ENCODE measurements at regions not wholly inside any gene's neighbourhood (a gene's known extent, or its start where the extent isn't known, plus 50 kb on each side); places are given as distances from the start of the nearest gene placed in this dataset.
"Not testable (repeated sequence)": the region's sequence is repeated elsewhere in the genome, so short reads cannot be mapped to it uniquely, and the experiment has no call there.

- H3K4me3 ChIP-seq (ENCODE audit: control insufficient read depth, low read depth, low read length) = no peak overlapping the region
- TF ChIP-seq CTCF (IDR thresholded peaks at IDR 0.05; ENCODE audit: control insufficient read depth, insufficient read depth, low read depth, low read length, missing control alignments) = no peak
- DNase-seq (ENCODE audit: low read depth) = no peak
Measured at GRCh38 chr7:81159402-81159801, 240.6 kb upstream of the SEMA3C start.

- no peak for TF ChIP-seq CTCF (IDR thresholded peaks at IDR 0.05; ENCODE audit: control insufficient read depth, insufficient read depth, low read depth, low read length, missing control alignments)
- DNase-seq (ENCODE audit: low read depth) = no peak
Measured at GRCh38 chr7:81158189-81158588, 239.3 kb upstream of the SEMA3C start.

GRCh38 chr7:81155654-81156373, 237.0 kb upstream of the SEMA3C start:
- no peak for TF ChIP-seq CTCF (IDR thresholded peaks at IDR 0.05; ENCODE audit: control insufficient read depth, insufficient read depth, low read depth, low read length, missing control alignments)
- no peak overlapping the region for H3K4me3 ChIP-seq (ENCODE audit: control insufficient read depth, low read depth, low read length)
- DNase-seq (ENCODE audit: low read depth) = no peak

More at GRCh38 chr7:81158189-81158588, 239.3 kb upstream of the SEMA3C start:
- H3K4me3 ChIP-seq (ENCODE audit: control insufficient read depth, low read depth, low read length) = no peak overlapping the region

GRCh38 chr7:81154565-81154964, 235.7 kb upstream of the SEMA3C start:
- DNase-seq (ENCODE audit: low read depth) = no peak
- no peak for TF ChIP-seq CTCF (IDR thresholded peaks at IDR 0.05; ENCODE audit: control insufficient read depth, insufficient read depth, low read depth, low read length, missing control alignments)
- no peak overlapping the region for H3K4me3 ChIP-seq (ENCODE audit: control insufficient read depth, low read depth, low read length)

GRCh38 chr7:81152925-81153324, 234.1 kb upstream of the SEMA3C start:
- not testable (repeated sequence) for H3K4me3 ChIP-seq (ENCODE audit: control insufficient read depth, low read depth, low read length)

GRCh38 chr7:81150951-81151361, 232.1 kb upstream of the SEMA3C start:
- DNase-seq (ENCODE audit: low read depth) = no peak

More at GRCh38 chr7:81152925-81153324, 234.1 kb upstream of the SEMA3C start:
- DNase-seq (ENCODE audit: low read depth) = not testable (repeated sequence)

More at GRCh38 chr7:81150951-81151361, 232.1 kb upstream of the SEMA3C start:
- no peak for TF ChIP-seq CTCF (IDR thresholded peaks at IDR 0.05; ENCODE audit: control insufficient read depth, insufficient read depth, low read depth, low read length, missing control alignments)
- no peak overlapping the region for H3K4me3 ChIP-seq (ENCODE audit: control insufficient read depth, low read depth, low read length)
